Suprapubic skin (tissue), 3 donors: ENCODE measurements at regions not wholly inside any gene's neighbourhood (a gene's known extent, or its start where the extent isn't known, plus 50 kb on each side); places are given as distances from the start of the nearest gene placed in this dataset.
"Not testable (repeated sequence)": the region's sequence is repeated elsewhere in the genome, so short reads cannot be mapped to it uniquely, and the experiment has no call there.

Experiments
- EP300 ChIP-seq: sonication (generic); formaldehyde crosslinking; IDR thresholded peaks from one replicate; pipeline ENCODE4 v1.6.1; 2017; ENCODE audit warnings: antibody characterized with exemption
- POLR2A ChIP-seq, 2 donors: fragments of 450-650 bp; IDR thresholded peaks; one replicate each; pipeline ENCODE4 v1.6.1; 2017; ENCODE audit warnings: antibody characterized with exemption in 2 of 2, mild to moderate bottlenecking in 2 of 2, moderate library complexity in 2 of 2
- TF ChIP-seq, protein P1 (sequence below), 2 donors: fragments of 200-600 bp in 1 of 2; fragments of 450-650 bp in 1 of 2; sonication (generic) in 1 of 2; IDR thresholded peaks; one replicate each; pipeline ENCODE4 v1.5.1; 2016 to 2019; ENCODE audit warnings: antibody characterized with exemption in 2 of 2, mild to moderate bottlenecking in 1 of 2, moderate library complexity in 1 of 2

DNA sequence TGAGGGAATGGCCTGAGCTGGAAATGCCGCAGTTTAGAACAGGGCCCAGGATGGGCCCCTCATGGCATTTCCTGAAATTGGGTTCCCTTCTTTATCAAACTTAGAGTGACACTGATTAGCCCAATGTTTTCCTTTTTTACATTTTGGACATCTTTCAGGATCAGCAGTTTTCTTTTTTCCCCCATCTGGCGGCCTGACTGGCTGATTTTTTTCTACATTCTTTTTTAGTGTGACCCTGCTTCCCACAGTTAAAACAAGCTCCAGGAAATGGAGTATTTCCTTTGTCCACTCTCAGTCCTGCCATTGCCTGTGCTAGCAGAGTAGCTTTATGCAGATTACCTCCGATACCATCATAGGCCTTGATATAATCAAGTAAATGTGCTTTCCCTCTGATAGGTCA is 185.8 kb upstream of the IGF1 start:
- TF ChIP-seq, protein P1, sequence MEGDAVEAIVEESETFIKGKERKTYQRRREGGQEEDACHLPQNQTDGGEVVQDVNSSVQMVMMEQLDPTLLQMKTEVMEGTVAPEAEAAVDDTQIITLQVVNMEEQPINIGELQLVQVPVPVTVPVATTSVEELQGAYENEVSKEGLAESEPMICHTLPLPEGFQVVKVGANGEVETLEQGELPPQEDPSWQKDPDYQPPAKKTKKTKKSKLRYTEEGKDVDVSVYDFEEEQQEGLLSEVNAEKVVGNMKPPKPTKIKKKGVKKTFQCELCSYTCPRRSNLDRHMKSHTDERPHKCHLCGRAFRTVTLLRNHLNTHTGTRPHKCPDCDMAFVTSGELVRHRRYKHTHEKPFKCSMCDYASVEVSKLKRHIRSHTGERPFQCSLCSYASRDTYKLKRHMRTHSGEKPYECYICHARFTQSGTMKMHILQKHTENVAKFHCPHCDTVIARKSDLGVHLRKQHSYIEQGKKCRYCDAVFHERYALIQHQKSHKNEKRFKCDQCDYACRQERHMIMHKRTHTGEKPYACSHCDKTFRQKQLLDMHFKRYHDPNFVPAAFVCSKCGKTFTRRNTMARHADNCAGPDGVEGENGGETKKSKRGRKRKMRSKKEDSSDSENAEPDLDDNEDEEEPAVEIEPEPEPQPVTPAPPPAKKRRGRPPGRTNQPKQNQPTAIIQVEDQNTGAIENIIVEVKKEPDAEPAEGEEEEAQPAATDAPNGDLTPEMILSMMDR (IDR thresholded peaks at IDR 0.05), result not testable (repeated sequence)
- TF ChIP-seq POLR2A (IDR thresholded peaks at IDR 0.05); EP300: not testable (repeated sequence)
